Body of pancreas (tissue), 4 donors: ENCODE measurements at regions not wholly inside any gene's neighbourhood (a gene's known extent, or its start where the extent isn't known, plus 50 kb on each side); places are given as distances from the start of the nearest gene placed in this dataset.

ENCODE experiments used
- POLR2A ChIP-seq, 3 donors: fragments of 450-650 bp; IDR thresholded peaks; one replicate each; pipeline ENCODE4 v1.6.1; 2016; ENCODE audit warnings: antibody characterized with exemption in 3 of 3, mild to moderate bottlenecking in 2 of 3
- TF ChIP-seq, protein P1 (sequence below), 7 experiments: fragments of 450-650 bp in 4 of 7; fragments of 200-600 bp in 3 of 7; sonication (generic) in 3 of 7; IDR thresholded peaks; one replicate each; pipeline ENCODE4 v1.5.1; 2016 to 2019; ENCODE audit warnings: antibody characterized with exemption in 7 of 7

DNA sequence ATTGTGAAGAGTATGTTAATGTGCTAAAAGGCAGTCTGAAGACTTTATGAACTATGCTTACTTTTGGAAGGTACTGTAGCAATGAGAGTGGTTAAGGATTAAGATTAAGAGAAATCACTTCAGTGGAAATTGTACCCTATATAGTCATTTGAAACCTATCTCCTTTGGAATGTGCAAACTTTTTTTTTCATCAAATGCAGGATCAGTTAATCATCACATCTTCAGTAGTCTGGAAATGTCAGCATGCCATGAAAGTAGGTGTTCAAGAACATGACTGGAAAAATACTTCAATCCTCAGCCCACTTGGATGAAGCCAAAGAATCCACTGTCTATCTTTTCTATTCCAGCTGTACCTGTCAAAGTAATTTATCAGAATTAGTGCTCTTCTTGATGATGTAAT is 157.8 kb upstream of the TMEM161B start:
- TF ChIP-seq, protein P1, sequence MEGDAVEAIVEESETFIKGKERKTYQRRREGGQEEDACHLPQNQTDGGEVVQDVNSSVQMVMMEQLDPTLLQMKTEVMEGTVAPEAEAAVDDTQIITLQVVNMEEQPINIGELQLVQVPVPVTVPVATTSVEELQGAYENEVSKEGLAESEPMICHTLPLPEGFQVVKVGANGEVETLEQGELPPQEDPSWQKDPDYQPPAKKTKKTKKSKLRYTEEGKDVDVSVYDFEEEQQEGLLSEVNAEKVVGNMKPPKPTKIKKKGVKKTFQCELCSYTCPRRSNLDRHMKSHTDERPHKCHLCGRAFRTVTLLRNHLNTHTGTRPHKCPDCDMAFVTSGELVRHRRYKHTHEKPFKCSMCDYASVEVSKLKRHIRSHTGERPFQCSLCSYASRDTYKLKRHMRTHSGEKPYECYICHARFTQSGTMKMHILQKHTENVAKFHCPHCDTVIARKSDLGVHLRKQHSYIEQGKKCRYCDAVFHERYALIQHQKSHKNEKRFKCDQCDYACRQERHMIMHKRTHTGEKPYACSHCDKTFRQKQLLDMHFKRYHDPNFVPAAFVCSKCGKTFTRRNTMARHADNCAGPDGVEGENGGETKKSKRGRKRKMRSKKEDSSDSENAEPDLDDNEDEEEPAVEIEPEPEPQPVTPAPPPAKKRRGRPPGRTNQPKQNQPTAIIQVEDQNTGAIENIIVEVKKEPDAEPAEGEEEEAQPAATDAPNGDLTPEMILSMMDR (IDR thresholded peaks at IDR 0.05) = no peak
- no peak for TF ChIP-seq POLR2A (IDR thresholded peaks at IDR 0.05)
